GM12891 (cell line): ENCODE measurements at regions not wholly inside any gene's neighbourhood (a gene's known extent, or its start where the extent isn't known, plus 50 kb on each side); places are given as distances from the start of the nearest gene placed in this dataset.

Experiments used
- PAX5 ChIP-seq: IDR thresholded peaks from 2 replicates; pipeline ENCODE4 v1.6.1; 2011; ENCODE audit warnings: low read length, moderate library complexity, mild to moderate bottlenecking; ENCODE audit not compliant: insufficient read depth, severe bottlenecking
- POLR2A ChIP-seq: IDR thresholded peaks from 2 replicates; pipeline ENCODE4 v1.6.1; 2011; ENCODE audit warnings: low read depth, low read length, control low read depth
- POLR2AphosphoS5 ChIP-seq: IDR thresholded peaks from 2 replicates; pipeline ENCODE4 v1.6.1; 2011; ENCODE audit warnings: low read depth, low read length, control low read depth
- TAF1 ChIP-seq: IDR thresholded peaks from 2 replicates; pipeline ENCODE4 v1.6.1; 2011; ENCODE audit warnings: low read depth, low read length, control low read depth

DNA sequence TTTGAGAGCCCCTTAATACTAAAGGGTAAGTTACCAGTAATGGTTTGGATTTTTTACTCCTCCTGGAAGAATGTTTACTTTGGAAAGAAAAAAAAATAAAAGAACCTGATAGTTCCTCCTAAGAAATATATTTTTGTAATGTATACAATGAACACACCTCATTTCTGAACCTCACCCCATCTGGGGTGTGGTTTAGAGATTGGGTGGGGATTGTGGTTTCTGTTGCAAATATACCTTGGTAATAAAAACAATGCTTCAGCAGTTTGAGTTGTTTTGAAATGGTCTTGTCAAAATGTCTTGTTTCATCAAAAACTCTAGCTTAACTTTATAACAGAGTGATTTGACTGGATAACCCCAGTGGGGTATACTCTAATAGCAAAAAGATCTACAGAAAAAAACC is 448.9 kb upstream of the MEIS1 start:
- TF ChIP-seq POLR2A = no peak
- no peak for TF ChIP-seq POLR2AphosphoS5
- TF ChIP-seq TAF1 = no peak
- no peak for TF ChIP-seq PAX5
